Gastrocnemius medialis (tissue), 4 donors: ENCODE measurements at regions not wholly inside any gene's neighbourhood (a gene's known extent, or its start where the extent isn't known, plus 50 kb on each side); places are given as distances from the start of the nearest gene placed in this dataset.
"Not testable (repeated sequence)": the region's sequence is repeated elsewhere in the genome, so short reads cannot be mapped to it uniquely, and the experiment has no call there.

Source experiments
- POLR2A ChIP-seq, 2 donors: fragments of 450-650 bp; IDR thresholded peaks; one replicate each; pipeline ENCODE4 v1.6.1; 2017; ENCODE audit warnings: antibody characterized with exemption in 2 of 2, mild to moderate bottlenecking in 2 of 2, moderate library complexity in 2 of 2
- TF ChIP-seq, protein P1 (sequence below), 5 experiments: fragments of 450-650 bp in 3 of 5; fragments of 200-600 bp in 2 of 5; sonication (generic) in 2 of 5; IDR thresholded peaks in 4 of 5; conservative IDR thresholded peaks in 1 of 5; 1 replicate in 4 of 5; 2 replicates in 1 of 5; pipeline ENCODE4 v1.5.1; 2016 to 2019; ENCODE audit warnings: antibody characterized with exemption in 5 of 5, mild to moderate bottlenecking in 3 of 5, moderate library complexity in 3 of 5

DNA sequence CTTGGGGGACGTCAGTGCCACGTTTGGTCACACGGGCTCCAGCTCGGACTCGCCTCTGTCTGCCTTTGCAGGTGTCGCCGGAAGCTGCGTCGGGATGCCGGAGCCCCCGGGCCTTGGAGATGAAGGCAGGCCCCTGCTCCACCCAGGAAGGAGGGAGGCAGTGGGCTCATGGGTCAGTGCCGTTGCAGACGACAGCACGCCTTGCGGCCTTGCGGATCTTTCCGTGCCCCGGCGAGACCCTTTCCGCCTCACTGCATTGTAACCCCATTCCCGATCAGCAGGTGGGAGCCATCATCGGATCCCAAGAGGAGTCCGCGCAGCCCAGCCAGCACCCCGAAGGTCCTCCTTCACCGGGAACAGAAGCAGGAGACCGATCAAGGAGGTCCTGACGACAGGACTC, 1422.2 kb upstream of the PCDH10 start:
- TF ChIP-seq, protein P1, sequence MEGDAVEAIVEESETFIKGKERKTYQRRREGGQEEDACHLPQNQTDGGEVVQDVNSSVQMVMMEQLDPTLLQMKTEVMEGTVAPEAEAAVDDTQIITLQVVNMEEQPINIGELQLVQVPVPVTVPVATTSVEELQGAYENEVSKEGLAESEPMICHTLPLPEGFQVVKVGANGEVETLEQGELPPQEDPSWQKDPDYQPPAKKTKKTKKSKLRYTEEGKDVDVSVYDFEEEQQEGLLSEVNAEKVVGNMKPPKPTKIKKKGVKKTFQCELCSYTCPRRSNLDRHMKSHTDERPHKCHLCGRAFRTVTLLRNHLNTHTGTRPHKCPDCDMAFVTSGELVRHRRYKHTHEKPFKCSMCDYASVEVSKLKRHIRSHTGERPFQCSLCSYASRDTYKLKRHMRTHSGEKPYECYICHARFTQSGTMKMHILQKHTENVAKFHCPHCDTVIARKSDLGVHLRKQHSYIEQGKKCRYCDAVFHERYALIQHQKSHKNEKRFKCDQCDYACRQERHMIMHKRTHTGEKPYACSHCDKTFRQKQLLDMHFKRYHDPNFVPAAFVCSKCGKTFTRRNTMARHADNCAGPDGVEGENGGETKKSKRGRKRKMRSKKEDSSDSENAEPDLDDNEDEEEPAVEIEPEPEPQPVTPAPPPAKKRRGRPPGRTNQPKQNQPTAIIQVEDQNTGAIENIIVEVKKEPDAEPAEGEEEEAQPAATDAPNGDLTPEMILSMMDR (IDR thresholded peaks at IDR 0.05 in 4 of 5, conservative IDR thresholded peaks at IDR 0.05 in 1 of 5), result not testable (repeated sequence)
- TF ChIP-seq POLR2A (IDR thresholded peaks at IDR 0.05), result not testable (repeated sequence)
